Activated CD8-positive, alpha-beta memory T cell treated with anti-CD3 and anti-CD28 coated beads for 4 hours (primary cell): ENCODE measurements at regions not wholly inside any gene's neighbourhood (a gene's known extent, or its start where the extent isn't known, plus 50 kb on each side); places are given as distances from the start of the nearest gene placed in this dataset.
"Not testable (repeated sequence)": the region's sequence is repeated elsewhere in the genome, so short reads cannot be mapped to it uniquely, and the experiment has no call there.

Experiments
- DNase-seq, 2 donors: peaks; one replicate each; pipeline ENCODE4 v3.0.0-alpha.2; 2020; ENCODE audit warnings: low read depth in 2 of 2

DNA sequence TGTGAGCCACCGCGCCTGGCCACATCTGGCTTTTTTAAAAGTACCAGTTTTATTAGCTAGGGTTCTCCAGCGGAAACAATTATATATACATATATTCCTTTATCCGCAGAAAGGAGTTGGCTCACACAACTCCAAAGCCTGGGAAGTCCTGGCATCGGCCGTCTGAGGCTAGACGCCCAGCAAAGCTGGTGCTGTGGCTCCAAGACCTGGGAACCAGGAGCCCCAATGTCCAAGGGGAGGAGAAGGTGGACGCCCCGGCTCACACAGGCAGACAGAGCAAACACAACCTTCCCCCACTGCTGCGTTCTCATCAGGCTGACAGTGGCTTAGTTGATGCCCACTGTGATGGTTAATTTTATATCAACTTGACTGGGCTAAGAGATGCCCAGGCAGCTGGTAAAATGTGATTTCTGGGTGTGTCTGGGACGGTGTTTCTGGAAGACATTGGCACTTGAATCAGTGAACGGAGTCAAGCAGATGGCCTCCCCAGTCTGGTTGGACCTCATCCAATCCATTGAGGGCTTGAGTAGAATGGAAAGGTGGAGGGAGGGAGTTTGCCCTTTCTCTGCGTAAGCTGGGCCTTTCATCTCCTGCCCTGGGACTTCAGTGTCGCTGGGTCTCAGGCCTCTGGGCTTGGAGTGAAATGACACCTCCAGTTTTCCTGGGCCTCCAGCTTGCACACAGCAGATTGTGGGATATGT lies 904.4 kb downstream of the BRD1 start:
- no peak for DNase-seq

DNA sequence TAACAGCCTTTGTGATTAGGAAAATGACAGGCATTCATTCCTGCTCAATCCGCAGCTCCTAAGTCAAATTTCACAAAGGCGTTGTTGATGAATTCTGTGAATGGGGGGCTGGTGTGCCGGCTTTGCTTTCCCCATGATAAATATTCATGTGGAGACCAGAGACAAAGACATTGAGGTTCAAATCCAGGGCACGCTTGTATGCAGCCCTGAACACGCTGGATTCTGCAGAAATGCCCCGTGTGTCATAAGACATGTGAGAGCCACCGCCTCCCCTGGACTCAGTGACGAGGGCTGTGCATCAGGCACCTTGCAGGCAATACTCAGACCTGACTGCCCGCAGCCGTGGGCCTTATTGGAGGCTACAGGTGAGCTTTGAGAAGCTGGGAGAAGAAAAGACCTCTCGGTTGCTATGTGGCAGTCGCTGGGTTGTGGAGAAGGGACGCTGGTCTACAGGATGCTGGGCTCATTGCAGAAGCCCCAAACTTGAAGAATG lies 906.2 kb downstream of the BRD1 start:
- DNase-seq, result no peak

- no peak for DNase-seq
Measured at GRCh38 chr22:48920776-48921241, 906.9 kb downstream of the BRD1 start.

GRCh38 chr22:48919851-48920589 lies 907.7 kb downstream of the BRD1 start:
- no peak for DNase-seq

- no peak for DNase-seq
Measured at GRCh38 chr22:48919187-48919590, 908.5 kb downstream of the BRD1 start.

DNA sequence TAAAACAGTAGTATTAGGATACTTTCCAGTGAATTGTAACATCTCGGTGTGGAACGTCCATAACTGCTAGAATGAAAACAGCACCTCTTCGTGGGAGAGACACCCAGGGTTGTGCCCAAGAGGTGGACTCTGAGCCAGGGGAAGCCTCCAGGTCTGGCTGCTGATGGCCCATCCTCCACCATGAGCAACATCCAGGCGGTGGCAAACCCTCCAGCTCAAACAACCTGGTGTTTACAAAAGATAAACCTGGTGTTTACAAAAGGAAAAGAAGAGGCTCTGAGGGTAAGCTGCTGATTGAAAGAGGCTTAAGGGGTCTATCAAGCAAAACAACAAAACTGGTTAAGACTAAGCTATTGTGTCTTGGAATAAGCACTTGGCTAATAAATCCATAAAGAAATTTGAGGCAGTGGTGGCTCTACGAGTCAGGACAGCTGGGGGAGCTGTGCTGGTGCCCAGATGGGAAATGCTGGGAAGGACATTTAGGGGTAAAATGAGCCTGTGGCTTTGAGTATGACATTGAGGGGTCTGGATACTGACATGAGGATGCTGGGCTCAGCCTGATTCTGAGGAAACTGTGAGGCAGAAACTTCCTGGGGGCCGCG lies 909.0 kb downstream of the BRD1 start:
- no peak for DNase-seq

DNA sequence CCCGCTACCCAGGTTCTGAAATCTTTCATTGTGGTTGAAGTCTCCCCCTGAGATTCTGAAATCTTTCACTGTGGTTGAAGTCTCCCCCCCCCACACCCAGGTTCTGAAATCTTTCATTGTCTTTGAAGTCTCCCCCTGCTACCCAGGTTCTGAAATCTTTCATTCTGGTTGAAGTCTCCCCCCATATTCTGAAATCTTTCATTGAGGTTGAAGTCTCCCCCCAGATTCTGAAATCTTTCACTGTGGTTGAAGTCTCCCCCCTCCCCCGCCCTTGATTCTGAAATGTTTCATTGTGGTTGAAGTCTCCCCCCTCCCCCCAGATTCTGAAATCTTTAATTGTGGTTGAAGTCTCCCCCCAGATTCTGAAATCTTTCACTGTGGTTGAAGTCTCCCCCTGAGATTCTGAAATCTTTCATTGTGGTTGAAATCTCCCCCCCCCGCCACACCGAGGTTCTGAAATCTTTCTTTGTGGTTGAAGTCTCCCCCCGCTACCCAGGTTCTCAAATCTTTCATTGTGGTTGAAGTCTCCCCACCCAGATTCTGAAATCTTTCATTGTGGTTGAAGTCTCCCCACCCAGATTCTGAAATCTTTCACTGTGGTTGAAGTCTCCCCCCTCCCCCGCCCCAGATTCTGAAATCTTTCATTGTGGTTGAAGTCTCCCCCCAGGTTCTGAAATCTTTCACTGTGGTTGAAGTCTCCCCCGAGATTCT lies 915.2 kb downstream of the BRD1 start:
- DNase-seq, result not testable (repeated sequence)

DNA sequence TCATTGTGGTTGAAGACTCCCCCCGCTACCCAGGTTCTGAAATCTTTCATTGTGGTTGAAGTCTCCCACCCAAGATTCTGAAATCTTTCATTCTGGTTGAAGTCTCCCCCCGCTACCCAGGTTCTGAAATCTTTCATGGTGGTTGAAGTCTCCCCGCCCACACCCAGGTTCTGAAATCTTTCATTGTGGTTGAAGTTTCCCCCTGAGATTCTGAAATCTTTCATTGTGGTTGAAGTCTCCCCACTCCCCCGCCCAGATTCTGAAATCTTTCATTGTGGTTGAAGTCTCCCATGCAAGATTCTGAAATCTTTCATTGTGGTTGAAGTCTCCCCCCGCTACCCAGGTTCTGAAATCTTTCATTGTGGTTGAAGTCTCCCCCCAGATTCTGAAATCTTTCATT lies 916.0 kb downstream of the BRD1 start:
- DNase-seq, result not testable (repeated sequence)

DNA sequence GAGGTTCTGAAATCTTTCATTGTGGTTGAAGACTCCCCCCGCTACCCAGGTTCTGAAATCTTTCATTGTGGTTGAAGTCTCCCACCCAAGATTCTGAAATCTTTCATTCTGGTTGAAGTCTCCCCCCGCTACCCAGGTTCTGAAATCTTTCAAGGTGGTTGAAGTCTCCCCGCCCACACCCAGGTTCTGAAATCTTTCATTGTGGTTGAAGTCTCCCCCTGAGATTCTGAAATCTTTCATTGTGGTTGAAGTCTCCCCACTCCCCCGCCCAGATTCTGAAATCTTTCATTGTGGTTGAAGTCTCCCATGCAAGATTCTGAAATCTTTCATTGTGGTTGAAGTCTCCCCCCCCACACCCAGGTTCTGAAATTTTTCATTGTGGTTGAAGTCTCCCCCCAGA lies 916.6 kb downstream of the BRD1 start:
- not testable (repeated sequence) for DNase-seq

GRCh38 chr22:48908547-48908946 lies 919.1 kb downstream of the BRD1 start:
- DNase-seq, result no peak

- DNase-seq, result no peak
Measured at GRCh38 chr22:48907591-48907990, 920.1 kb downstream of the BRD1 start.

- no peak for DNase-seq
Measured at GRCh38 chr22:48906216-48906835, 921.3 kb downstream of the BRD1 start.

DNA sequence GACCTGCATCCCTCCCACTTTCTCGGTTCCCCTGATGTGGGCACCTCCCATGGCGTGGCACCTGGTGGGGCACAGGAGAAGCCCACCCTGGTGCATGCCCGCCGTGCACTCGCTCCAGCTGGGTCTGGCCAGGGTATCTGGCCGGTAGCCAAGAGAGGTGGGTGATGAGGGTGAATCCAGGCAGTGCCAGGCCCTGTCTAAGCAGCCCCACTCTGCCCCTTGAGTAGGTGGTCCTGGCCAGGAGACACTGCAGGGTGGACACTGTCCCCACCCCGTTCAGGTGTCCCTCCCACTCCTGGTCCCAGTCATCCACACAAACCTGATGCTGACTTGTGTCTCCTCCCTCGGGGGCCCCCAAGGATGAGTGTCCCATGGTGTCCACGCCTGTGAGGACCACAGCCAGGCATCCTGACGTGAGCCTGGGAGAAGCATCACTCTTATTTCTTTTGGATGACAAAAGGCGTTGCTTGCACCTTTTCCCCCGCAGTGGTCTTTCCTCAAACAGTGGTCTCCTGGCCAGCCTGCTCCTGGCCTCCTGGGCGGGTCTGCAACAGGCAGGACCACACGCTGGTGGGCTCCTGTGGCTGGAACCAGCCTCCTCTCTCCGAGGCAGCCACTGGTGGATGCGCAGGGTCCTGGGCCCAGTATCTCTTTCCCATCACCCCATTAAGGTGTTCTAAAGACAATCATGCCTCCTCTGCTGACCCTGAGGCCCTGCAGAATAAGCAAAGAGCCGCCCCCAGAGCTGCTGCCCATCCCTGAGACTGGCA lies 922.3 kb downstream of the BRD1 start:
- no peak for DNase-seq

DNA sequence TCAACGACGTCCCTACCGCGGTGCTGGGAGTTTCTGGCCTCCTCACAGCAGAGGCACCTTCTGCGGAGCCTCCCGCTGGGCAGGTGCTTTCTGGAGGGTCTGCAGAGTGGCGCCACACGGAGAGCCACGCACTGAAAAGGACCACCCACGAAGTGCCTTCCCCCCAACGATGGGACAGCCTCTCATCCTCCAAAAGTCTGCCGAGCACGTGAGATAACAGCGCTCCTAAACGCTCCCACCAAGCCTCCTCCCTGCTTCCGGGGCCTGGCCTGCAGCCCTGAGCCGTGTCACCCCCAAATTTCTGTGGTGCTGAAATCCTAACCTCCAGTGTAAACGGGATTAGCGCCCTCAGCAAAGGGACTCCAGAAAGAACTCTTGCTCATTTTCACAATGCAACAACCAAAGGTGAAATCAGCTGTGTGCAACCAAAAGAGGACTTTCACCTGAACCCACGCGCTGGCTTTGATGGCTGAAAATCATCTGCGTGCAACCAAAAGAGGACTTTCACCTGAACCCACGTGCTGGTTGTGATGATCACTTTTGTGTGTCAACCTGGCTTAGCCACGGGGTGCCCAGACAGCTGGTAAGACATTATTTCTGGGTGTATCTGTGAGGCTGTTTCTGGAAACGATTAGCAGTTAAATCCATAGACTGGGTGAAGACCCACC lies 924.6 kb downstream of the BRD1 start:
- DNase-seq, result no peak

DNA sequence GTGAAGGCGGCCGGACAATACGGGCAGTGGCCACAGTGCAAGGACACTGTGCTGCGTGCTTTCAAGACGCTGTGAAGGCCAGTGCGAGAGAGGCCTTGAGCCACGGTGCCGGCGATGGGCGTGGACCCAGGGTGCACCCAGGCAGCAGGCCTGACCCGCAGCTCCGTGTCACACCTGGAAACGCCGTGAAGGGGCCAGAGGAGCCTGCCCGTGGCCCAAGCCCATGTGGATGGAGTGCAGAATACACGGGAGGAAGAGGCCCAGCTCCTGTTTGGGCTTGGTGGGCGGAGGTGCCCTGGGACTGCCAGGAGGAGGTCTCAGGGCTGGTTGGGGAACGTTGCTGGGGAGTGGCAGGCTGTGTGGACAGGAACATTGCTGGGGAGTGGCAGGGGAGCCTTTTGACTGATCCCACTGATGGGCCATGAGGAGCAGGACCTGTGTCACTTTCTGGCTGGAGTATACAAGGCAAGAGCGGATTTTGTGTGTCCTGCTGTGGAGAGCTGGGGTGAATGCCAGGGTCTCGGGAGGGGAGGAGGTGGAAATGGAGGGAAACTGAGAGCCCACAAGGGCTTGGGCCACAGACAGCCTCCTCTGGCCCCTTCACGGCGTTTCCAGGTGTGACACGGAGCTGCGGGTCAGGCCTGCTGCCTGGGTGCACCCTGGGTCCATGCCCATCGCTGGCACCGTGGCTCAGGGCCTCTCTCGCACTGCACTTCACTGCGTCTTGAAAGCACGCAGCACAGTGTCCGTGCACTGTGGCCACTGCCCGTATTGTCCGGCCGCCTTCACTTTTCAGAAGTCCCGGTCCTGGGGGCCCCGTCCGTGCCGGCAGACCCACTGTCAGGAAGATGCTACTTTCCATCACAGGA lies 925.4 kb downstream of the BRD1 start:
- DNase-seq, result no peak

- DNase-seq, result no peak
Measured at GRCh38 chr22:48901324-48901723, 926.3 kb downstream of the BRD1 start.

DNA sequence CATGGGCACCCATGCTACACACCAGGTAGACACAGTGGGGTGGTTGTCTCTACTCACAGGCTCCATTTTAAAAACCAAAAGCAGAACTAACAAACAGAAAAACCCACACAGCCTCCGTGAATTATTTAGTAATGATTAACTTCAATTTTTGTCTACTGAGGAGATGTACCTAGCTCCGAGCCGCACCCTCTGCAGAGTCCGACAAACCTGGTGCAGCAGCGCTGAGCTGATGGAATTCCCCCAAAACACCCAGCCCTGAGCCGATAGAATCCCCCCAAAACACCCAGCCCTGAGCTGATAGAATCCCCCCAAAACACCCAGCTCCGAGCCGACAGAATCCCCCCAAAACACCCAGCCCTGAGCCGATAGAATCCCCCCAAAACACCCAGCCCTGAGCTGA lies 927.0 kb downstream of the BRD1 start:
- DNase-seq, result no peak

GRCh38 chr22:48900327-48900597 lies 927.4 kb downstream of the BRD1 start:
- no peak for DNase-seq

GRCh38 chr22:48899523-48900326 lies 927.9 kb downstream of the BRD1 start:
- DNase-seq, result no peak
